ENCODE measurements at regions not wholly inside any gene's neighbourhood (a gene's known extent, or its start where the extent isn't known, plus 50 kb on each side); places are given as distances from the start of the nearest gene placed in this dataset.

DNA sequence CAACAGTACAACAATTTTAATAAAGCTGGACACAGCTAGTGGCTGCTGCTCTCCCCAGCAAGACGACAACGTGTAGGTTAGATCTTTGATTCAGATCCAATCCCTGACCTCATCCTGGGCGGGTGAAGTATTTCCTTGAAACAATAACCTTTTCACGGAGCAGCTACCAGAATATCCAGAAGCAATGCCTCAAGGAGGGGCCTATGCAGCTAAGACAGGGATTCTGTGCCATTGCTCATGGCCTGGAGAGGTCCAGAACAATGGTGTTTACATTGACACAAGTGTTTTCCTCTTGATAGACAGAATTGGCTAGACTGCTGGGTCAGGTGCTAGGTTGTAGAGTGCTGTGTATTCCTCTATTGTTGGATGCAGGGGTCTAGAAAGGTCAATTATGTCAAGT, 520.1 kb downstream of the BCL11A start:
- Mint-ChIP-seq H3K4me3 (no peak overlapping the region), H3K9me3 (peaks cover 2 to 24% of the 10 kb centered on the region in 2 donors), H3K4me1 (ENCODE audit: low read depth in 2 of 2) (no peaks in the 10 kb centered on the region), H3K27ac (no peak overlapping the region), H3K36me3 (ENCODE audit: insufficient read depth) (no peaks in the 10 kb centered on the region), H3K27me3 (no peaks in the 10 kb centered on the region)
- DNase-seq (no peak), ATAC-seq (replicated peaks) (no peak)

DNA sequence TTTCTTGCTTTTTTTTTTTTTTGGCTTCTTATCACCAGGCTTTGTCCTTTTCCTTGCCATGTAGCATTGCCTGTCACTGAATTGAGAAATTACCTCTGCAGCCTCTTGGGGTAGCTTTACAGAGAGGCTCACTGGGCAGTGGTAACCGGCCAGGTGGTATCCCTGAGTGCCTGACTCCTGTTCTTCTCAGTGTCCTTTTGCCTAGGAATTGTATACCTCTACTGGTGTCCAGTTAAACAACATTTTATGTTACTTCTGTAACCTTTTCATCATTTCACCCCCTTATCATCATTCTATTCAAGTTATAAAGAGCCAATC, 523.9 kb downstream of the BCL11A start:
- H3K4me1 Mint-ChIP-seq (ENCODE audit: low read depth in 2 of 2): no peaks in the 10 kb centered on the region
- no peaks in the 10 kb centered on the region for H3K36me3 Mint-ChIP-seq (ENCODE audit: insufficient read depth)
- ATAC-seq (replicated peaks) (no peak), DNase-seq (no peak)
- H3K4me3 Mint-ChIP-seq: no peak overlapping the region
- no peaks in the 10 kb centered on the region for H3K27me3 Mint-ChIP-seq
- peaks cover 2 to 15% of the 10 kb centered on the region in 2 donors for H3K9me3 Mint-ChIP-seq
- no peak overlapping the region for H3K27ac Mint-ChIP-seq

DNA sequence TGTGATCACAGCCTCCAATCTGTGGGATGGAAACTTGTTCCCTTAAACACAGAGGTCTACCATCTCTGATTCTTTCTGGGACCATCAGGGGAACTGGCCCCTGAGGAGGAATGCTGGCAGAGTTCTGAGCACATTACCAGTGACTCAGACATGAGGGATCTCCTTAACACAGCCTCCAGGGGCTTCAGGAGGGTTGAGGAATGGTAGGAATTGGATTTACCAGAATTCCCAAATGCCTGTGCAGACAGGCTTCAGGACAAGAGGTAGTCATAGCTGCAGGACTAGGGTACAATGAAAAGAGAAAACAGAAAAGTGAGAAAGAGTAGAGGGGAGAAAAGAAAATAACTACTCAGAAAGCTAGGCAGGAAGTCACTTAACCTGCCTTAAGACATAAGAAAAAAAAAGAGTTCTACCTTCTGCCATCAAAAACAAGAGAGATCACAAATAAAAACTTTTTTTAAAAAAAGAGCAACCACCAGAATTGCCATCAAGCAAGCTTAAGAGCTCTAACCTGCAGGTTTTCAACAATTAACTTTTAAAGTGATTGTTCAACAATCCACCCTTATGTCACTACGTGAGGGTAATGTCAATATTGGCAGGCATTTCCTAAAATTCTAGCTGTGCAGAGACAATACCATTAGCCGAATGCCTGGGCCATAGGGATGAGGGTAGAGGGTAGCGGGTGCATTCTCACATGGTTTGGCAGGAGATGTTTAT, 524.4 kb downstream of the BCL11A start:
- Mint-ChIP-seq H3K4me3 (no peak overlapping the region), H3K27me3 (no peaks in the 10 kb centered on the region), H3K27ac (no peak overlapping the region), H3K36me3 (ENCODE audit: insufficient read depth) (no peaks in the 10 kb centered on the region), H3K4me1 (ENCODE audit: low read depth in 2 of 2) (no peaks in the 10 kb centered on the region), H3K9me3 (peaks cover 2 to 15% of the 10 kb centered on the region in 2 donors)
- DNase-seq: no peak
- ATAC-seq (replicated peaks): no peak

DNA sequence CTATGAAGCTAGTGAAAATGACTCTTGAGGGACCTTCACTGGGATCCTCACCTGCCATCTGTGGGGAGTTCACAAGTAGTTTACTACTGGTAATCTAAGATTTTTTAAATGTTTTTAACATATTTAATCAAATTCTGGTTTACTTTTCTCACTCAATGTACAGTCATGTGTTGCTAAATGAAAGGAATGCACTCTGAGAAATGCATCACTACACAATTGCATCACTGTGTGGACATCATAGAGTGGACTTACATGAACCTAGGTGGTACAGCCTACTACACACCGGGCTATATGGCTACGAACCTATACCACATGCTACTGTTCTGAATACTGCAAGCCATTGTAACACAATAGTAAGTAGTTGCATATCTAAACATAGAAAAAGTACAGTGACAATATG, 528.0 kb downstream of the BCL11A start:
- Mint-ChIP-seq H3K9me3 (peaks cover 3 to 7% of the 10 kb centered on the region in 2 donors), H3K4me1 (ENCODE audit: low read depth in 2 of 2) (no peaks in the 10 kb centered on the region), H3K27me3 (no peaks in the 10 kb centered on the region), H3K4me3 (no peak overlapping the region), H3K36me3 (ENCODE audit: insufficient read depth) (no peaks in the 10 kb centered on the region), H3K27ac (no peak overlapping the region)
- DNase-seq: no peak
- ATAC-seq (replicated peaks): no peak

DNA sequence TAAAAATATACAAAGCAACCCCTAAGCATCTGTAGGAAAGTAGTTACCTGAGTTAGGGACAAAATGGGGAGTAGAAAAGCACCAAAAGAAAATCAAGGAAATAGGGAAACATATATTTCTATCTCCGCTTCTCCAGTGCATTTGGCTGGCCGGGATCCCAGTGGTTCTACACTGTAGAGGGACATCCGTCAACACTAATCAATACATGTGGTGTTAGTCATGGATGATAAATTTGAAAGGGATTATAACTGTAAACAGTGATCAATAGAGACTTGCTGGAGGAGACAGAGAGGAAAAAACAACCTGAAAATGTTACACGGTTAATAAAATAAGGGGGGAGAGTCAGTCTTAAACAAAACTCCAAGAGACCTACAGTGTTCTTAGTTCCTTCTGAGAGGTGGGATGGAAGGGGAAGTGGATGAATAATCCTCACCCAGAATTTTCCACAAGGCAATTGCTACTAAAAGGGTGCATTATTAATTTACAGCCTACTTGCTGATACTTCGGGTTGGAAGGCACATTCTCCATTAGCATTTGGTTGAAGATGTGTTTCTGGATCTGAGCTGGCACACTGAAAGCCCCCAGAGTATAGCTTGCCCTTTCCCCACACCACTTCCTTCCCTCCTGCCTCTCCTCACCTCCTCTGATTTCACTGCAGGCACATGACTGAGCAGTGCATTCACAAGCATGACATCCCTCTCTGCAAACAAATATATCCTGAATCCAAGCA, 530.0 kb downstream of the BCL11A start:
- no peak overlapping the region for H3K27ac Mint-ChIP-seq
- H3K27me3 Mint-ChIP-seq: no peaks in the 10 kb centered on the region
- ATAC-seq (replicated peaks): no peak
- no peaks in the 10 kb centered on the region for H3K4me1 Mint-ChIP-seq (ENCODE audit: low read depth in 2 of 2)
- H3K36me3 Mint-ChIP-seq (ENCODE audit: insufficient read depth): no peaks in the 10 kb centered on the region
- DNase-seq: no peak
- H3K4me3 Mint-ChIP-seq: no peak overlapping the region
- peaks cover 0 to 3% of the 10 kb centered on the region in 2 donors for H3K9me3 Mint-ChIP-seq

DNA sequence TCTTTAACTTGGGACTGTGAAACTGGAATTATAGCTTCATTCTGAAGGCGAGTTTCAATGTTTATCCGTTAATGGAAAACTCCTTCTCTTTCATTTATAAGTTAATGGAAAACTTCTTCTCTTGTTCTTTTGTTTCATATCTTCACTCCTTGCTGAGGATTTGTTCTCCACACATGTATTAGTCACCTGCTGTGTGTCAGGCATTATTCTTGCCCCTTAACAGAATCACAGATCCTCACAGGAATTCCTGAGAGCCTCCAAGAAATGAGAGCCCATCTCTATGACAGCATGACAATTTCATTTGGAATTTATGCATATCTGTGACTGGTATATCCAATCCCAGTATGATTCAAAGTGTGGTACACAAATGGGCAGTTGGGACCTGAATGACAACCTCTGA, 545.8 kb downstream of the BCL11A start:
- ATAC-seq (replicated peaks) (no peak), DNase-seq (no peak)
- no peak overlapping the region for H3K27ac Mint-ChIP-seq
- H3K27me3 Mint-ChIP-seq: no peaks in the 10 kb centered on the region
- no peaks in the 10 kb centered on the region for H3K9me3 Mint-ChIP-seq
- H3K4me3 Mint-ChIP-seq: no peak overlapping the region
- H3K4me1 Mint-ChIP-seq (ENCODE audit: low read depth in 2 of 2): no peaks in the 10 kb centered on the region
- H3K36me3 Mint-ChIP-seq (ENCODE audit: insufficient read depth): no peaks in the 10 kb centered on the region

DNA sequence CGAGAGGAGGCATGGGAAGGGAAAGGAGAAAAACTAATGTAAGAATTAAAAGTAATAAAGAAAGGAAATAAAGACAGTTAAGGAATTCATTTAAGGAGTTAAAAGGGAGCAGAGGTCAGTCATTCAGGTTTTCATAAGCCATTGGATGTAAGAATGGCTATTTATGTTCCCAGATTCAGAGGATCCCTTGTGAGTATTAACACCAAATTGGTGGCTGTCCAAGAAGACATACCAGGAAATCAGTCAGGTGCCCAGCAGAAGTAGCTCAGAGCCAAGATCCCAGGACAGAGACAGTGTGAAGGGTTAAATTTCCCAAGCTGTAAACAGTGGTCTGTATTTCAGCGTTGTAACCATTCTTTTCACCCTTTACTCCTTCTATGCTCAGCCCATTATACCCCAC, 550.4 kb downstream of the BCL11A start:
- ATAC-seq (replicated peaks): no peak
- no peaks in the 10 kb centered on the region for H3K4me1 Mint-ChIP-seq (ENCODE audit: low read depth in 2 of 2)

DNA sequence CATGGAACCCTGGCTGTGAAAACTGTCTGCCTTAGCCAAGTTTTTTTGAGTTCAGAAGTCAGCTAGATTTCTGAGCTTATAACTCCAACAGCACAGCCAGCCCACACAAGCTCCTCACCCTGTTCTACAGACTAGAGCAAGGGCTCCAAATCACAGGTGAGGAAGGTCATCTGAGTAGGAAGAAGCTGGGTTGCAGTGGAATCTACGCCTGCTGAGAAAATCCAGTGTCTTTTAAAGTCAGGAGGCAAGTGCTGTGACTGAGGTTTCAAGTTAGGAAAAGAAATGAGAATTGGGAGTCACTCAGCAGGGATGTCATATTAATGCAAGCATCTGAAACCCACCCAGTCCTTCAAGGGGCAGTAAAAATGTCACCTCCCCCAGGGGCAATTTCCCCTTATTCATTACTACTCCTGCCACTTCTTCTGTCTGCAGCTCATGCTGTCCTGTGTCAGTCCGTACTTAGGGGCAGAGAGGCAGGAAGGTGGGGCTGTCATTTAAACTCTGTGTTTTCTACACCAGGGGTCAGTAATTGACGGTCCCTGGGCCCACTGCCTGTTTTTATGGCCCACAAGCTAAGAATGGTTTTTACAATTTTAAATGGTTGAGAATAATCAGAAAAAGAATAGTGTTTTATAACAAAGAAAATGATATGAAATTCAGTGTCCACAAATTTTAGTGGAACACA, 551.1 kb downstream of the BCL11A start:
- Mint-ChIP-seq H3K4me3 (no peak overlapping the region), H3K9me3 (peaks cover 0 to 2% of the 10 kb centered on the region in 2 donors), H3K36me3 (ENCODE audit: insufficient read depth) (no peaks in the 10 kb centered on the region), H3K4me1 (ENCODE audit: low read depth in 2 of 2) (no peaks in the 10 kb centered on the region), H3K27ac (no peak overlapping the region), H3K27me3 (no peaks in the 10 kb centered on the region)
- DNase-seq (no peak), ATAC-seq (replicated peaks) (no peak)

More for the DNA sequence above, 550.4 kb downstream of the BCL11A start:
- Mint-ChIP-seq H3K36me3 (ENCODE audit: insufficient read depth) (no peaks in the 10 kb centered on the region), H3K27me3 (no peaks in the 10 kb centered on the region), H3K9me3 (peaks cover 0 to 2% of the 10 kb centered on the region in 2 donors), H3K27ac (no peak overlapping the region), H3K4me3 (no peak overlapping the region)
- DNase-seq: no peak

DNA sequence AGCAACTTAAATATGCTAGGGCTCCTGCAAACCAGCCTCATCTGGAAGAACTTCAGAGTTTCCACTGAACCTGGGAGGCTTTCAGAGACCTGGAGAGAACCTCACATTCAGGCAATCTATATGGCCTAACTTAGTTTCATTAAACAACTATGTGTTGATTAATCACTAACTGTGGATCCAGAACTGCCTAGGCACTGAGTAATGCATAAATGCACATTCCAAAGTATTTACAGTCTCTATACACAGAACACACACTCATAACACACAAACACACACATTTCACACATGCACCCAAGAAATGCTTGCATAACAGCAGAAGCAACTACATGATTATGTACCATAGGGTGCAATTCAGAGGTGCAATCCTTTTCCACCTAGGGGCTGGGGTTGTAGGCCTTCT, 552.8 kb downstream of the BCL11A start:
- H3K36me3 Mint-ChIP-seq (ENCODE audit: insufficient read depth): no peaks in the 10 kb centered on the region
- H3K4me3 Mint-ChIP-seq: no peak overlapping the region
- no peaks in the 10 kb centered on the region for H3K4me1 Mint-ChIP-seq (ENCODE audit: low read depth in 2 of 2)
- DNase-seq: no peak
- peaks cover 0 to 2% of the 10 kb centered on the region in 2 donors for H3K9me3 Mint-ChIP-seq
- no peak for ATAC-seq (replicated peaks)
- H3K27me3 Mint-ChIP-seq: no peaks in the 10 kb centered on the region
- no peak overlapping the region for H3K27ac Mint-ChIP-seq

DNA sequence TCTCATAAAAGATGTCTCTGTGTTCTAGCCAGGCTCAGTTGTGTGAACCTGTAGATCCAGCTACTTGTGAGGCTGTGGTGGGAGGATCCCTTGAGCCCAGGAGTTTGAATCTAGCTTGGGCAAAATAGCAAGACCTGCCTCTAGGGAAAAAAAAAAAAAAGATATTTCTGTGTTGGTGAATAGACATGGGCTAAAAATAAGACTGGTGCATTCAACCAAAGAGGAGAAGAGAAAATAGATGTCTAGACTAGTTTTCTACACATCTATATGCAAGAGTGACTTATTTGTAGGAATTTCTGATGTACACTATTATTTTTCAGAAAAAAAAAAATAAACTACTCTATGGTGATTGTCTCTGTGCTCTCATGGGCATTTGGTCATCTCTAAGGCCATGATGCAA, 555.1 kb downstream of the BCL11A start:
- Mint-ChIP-seq H3K4me3 (no peak overlapping the region), H3K36me3 (ENCODE audit: insufficient read depth) (no peaks in the 10 kb centered on the region), H3K27me3 (no peaks in the 10 kb centered on the region), H3K4me1 (ENCODE audit: low read depth in 2 of 2) (no peaks in the 10 kb centered on the region), H3K27ac (no peak overlapping the region), H3K9me3 (peaks cover 0 to 2% of the 10 kb centered on the region in 2 donors)
- no peak for ATAC-seq (replicated peaks)
- DNase-seq: no peak

DNA sequence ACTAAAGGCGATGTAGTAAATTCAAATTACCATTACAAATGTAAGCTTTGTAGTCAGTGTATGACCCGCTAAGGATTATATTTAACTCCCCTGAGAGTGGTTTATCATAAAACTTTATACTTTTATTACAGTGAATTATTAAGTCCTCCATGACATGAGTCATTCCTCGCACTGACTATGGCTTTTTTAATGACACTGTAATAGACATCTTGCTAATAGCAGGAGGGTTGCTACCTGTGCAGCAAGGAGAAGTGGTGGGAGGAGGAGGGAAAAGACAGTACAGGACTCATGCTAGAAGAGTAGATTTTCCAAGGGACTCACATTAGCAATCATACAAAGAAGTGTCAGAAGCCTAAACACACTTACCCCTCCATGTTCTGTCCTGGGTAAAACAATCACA, 556.1 kb downstream of the BCL11A start:
- ATAC-seq (replicated peaks): no peak
- no peaks in the 10 kb centered on the region for H3K4me1 Mint-ChIP-seq (ENCODE audit: low read depth in 2 of 2)
- no peaks in the 10 kb centered on the region for H3K27me3 Mint-ChIP-seq
- DNase-seq: no peak
- H3K9me3 Mint-ChIP-seq: peaks cover 0 to 2% of the 10 kb centered on the region in 2 donors
- no peaks in the 10 kb centered on the region for H3K36me3 Mint-ChIP-seq (ENCODE audit: insufficient read depth)
- H3K4me3 Mint-ChIP-seq: no peak overlapping the region
- H3K27ac Mint-ChIP-seq: no peak overlapping the region

DNA sequence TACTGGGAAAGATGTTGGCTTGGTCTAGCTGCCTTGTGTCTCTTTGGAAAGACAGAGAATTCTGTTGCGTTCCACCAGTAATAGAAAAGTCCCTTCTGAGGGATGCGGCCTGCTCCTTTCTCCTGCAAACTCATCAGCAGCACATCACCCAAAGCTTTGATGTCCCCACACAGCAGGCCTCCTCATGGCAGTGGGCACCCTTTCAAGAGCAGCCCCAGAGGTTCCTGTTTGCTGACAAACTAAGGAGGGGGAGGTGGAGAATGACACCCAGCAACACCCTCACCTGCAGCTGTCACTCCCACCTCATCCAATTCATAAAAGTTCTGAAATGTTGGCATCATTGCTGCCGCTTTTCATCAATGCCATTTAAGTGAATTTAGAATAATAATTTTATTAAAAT, 556.6 kb downstream of the BCL11A start:
- DNase-seq: no peak
- no peak overlapping the region for H3K27ac Mint-ChIP-seq
- no peaks in the 10 kb centered on the region for H3K36me3 Mint-ChIP-seq (ENCODE audit: insufficient read depth)
- H3K9me3 Mint-ChIP-seq: peaks cover 0 to 2% of the 10 kb centered on the region in 2 donors
- no peaks in the 10 kb centered on the region for H3K4me1 Mint-ChIP-seq (ENCODE audit: low read depth in 2 of 2)
- no peaks in the 10 kb centered on the region for H3K27me3 Mint-ChIP-seq
- no peak for ATAC-seq (replicated peaks)
- no peak overlapping the region for H3K4me3 Mint-ChIP-seq

DNA sequence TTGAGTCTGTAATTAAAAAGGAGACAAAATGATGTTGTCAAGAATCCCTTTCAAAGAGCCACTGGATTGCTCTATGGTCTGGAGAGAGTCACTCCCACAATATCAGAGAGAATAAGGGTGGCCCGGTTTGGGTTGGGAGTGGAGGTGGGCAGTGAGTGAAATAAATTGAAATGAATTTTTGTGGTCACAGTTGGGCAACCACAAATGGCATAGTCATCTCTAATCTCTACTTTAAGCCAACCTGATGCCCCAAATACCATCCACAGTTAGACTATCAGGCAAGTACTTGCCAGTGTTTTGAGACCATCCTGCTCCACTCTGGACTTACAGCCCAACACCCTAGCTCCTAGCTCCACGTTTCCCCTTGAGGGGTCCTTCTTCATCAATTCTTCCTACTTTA, 559.7 kb downstream of the BCL11A start:
- Mint-ChIP-seq H3K27ac (no peak overlapping the region), H3K36me3 (ENCODE audit: insufficient read depth) (no peaks in the 10 kb centered on the region), H3K9me3 (no peaks in the 10 kb centered on the region), H3K4me1 (ENCODE audit: low read depth in 2 of 2) (no peaks in the 10 kb centered on the region), H3K27me3 (no peaks in the 10 kb centered on the region), H3K4me3 (no peak overlapping the region)
- no peak for DNase-seq
- ATAC-seq (replicated peaks): no peak

DNA sequence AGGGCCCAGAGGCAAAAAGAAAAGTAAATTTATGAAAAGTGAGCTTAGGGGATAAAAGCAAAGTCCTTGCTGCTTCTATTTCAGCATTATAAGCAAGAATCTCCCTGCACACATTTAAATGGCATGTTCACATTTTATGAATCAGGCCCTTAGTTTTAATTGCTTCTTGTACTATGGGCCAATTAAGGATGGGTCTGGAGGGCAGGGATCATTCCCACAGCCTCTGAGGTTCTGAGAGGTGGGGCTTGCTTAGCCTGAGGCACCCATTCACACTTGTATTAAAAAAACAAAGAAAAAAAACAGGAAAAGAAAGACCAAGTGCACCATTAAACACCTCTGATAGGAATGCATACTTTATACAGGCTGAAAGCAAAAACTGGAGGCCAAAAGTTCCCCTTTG, 565.1 kb downstream of the BCL11A start:
- no peak overlapping the region for H3K4me3 Mint-ChIP-seq
- no peaks in the 10 kb centered on the region for H3K27me3 Mint-ChIP-seq
- H3K27ac Mint-ChIP-seq: no peak overlapping the region
- H3K4me1 Mint-ChIP-seq (ENCODE audit: low read depth in 2 of 2): no peaks in the 10 kb centered on the region
- no peaks in the 10 kb centered on the region for H3K36me3 Mint-ChIP-seq (ENCODE audit: insufficient read depth)
- ATAC-seq (replicated peaks) (no peak), DNase-seq (no peak)
- no peaks in the 10 kb centered on the region for H3K9me3 Mint-ChIP-seq
